RPMI7951 (cell line): ENCODE measurements at regions not wholly inside any gene's neighbourhood (a gene's known extent, or its start where the extent isn't known, plus 50 kb on each side); places are given as distances from the start of the nearest gene placed in this dataset.
"Not testable (repeated sequence)": the region's sequence is repeated elsewhere in the genome, so short reads cannot be mapped to it uniquely, and the experiment has no call there.

Experiments
- DNase-seq: peaks from one replicate; pipeline ENCODE4 v3.0.0-alpha.2; 2012; ENCODE audit warnings: low read depth

DNA sequence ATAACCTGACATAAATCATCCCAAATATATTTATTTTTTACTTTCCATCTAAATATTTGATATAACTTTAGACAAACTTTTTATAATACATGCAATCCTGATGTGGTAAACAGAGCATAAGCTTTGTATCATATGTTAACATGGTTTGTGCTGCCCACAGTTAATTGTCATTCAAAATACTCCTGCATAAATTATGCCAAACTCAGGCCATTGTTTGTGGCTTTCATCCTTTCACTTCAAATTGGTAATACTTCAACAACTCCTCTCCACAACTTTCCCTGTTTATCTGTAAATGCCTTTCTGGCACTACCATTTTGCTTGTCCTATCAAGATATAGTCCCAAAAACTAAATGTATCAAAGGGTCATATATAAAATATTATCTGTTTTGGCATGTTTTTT is 586.7 kb downstream of the HINT1 start:
- no peak for DNase-seq

DNA sequence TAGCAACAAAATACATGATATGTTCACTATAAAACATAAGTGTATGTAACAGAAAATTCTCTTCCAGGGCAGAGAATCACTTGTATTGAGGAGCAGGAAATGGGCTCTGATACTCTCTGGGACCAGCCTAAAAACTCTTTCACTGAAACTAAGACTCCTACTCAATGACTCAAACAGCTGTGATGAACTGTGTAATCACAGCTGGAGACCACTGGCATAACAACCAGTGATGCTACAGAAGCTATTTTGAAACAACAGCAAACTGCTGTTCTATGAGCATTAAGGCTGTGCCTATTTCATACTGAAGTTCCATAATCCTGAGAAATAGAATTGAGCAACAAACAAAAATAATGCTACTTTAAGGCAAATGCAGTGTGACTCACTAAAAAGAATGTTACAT is 594.0 kb downstream of the HINT1 start:
- no peak for DNase-seq

DNA sequence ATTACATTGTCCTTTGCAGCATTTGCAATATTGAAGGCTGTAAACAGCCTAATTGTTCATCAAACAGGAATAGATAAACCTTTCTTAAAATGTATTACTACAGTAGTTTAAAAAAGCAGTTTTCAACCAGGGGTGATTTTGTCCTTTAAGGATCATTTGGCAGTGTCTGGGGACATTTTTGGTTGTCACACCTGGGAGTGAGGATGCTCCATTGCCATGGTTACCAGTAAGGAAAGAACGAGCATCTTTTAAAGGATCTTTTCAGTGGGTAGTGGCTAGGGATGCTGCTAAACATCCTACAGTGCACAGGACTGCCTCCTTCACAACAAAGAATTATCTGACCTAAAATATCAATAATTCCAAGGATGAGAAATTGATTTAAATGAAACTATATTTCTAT is 596.3 kb downstream of the HINT1 start:
- no peak for DNase-seq

DNA sequence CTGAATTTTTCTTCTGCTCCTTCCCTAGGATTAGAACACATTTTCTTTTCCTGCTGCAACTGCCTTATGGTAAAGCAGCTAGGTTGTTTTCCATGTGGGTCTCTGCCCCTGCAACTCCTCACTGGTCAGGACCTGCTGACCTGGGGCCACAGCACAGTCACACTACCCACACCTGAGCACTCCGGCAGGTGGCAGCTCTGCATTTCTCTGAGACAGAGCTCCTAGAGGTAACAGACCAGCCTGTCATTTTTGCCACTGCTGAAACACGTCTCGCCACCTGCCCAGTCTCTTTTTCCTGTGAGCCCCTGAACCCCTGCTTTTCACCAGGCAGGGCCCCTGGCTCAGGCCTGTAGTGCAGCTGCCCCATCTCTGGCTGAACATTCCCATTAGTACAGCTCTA is 609.6 kb downstream of the HINT1 start:
- DNase-seq, result no peak

DNA sequence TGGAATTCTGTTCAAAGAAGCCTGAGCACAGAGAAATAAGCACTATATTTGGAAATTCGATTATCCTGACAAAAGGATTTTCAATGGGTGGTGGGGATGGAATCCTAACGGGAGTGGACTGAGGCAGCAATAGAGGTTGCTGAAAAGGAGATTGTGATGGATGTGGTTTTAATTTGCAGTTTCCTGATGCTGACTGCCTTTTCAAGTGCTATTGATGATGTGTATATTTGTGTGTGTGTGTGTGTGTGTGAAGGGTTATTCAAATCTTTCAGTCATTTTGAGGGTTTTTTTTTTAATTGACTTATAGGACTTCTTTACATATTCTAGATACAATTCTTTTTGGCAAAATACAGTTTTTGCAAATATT is 614.5 kb downstream of the HINT1 start:
- peak; percentile 21 for DNase-seq

DNA sequence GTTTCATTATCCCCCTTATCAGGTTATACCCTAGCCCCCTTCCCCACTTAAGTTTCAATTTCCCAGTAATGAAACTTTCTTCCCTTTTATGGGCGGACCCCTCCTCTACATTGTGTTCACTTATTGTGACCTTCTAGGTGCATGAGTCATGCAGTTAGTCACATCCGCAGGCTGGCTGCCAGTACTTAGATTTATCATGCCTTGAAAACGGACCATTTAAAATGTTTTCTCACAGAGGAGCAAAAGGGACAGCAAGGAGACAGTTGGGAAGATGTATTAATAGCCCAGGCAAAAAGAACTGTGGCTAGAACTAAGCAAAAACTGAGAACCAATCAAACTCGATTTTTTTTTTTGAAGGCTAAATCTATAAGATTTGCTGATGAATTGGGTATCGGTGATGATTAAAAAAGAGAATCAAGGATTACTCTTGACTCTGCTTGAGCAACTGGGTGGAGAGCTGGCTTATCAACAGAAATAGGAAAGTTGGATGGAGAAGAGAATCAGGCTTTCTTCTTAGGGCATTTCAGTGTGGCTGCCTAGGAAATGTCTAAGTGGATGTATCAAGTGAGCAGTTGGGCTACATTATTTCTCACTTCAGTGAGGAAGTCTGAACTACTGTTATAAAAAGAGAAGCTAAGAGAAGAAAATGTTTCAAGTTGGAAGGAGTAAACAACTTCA is 615.0 kb downstream of the HINT1 start:
- DNase-seq, result peak; percentile 91

DNA sequence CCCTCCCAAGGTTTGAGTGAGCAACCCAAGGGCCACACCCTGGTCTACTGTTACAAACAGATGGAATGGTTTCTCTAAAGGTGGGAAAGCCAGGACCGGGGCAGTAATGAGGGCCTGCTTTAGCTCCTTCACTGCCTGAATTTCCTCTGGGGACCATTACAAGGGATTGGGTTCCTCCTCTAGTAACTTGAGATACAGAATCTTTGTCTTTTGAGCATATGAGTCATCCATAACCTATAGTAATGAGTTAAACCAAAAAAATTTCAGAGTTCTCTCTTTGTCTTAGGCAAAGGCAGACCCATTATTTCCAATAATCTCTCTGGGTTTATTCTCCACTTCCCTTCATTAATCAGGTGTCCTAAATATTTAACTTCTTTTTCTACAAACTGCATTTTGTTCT is 618.8 kb downstream of the HINT1 start:
- DNase-seq, result peak; percentile 31

DNA sequence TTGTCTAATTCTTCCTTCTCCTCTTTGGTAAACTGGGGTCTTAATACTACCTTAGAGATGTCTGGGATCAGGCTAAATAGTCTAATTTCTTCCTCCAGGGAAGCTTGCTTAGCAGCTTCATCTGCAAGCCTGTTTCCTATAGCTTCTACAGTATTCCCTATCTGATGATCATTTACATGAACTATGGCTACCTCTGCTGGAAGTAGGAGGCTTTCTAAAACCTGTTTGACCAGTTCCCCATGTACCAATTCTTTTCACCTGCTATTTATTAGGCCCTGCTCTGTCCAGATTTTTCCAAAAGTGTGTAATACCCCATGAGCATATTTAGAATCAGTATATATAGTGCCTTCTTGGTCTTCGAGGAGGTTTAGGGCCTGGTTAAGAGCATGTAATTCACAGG is 619.8 kb downstream of the HINT1 start:
- no peak for DNase-seq

DNA sequence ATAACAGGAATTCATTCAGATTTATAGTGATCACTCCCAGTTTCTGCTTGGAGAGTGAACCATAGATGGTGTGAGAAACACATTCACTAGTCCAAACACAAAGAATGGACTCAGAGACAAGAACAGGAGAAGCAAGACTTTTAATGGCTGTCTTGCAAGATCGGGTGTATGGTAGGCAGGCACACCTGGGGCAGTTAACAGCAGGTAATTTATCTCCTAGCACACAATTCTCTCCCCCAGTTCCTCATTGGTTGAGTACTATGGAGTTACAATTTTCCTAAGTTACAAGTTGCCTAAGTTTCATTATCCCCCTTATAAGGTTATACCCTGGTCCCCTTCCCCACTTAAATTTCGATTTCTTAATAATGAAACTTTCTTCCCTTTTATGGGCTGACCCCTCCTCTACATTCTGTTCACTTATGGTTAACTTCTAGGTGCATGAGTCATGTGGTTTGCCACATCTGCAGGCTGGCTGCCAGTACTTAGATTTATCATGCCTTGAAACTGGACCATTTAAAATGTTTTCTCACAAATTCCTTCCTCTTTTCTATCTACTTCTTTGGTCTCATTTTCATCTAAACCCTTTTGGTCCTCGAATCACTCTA is 623.3 kb downstream of the HINT1 start:
- peak; percentile 78 for DNase-seq

DNA sequence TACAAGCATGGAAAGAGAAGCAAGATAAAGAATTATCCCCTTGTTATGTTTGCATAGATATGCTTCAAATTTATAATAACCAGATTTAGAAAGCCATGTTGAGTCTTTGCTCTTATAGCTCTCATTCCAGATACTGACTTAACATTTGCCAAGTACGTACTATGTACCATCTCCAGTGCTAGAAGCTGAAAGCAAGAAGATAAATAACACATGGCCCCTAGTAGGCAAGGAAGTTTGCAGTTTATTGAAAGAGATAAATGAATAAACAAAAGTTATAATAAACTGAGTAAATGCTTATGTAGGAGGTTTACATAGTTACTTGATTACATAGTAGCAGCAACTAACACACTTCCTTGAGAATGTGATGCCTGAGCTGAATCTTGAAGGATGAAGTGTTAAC is 628.4 kb downstream of the HINT1 start:
- DNase-seq, result no peak

DNA sequence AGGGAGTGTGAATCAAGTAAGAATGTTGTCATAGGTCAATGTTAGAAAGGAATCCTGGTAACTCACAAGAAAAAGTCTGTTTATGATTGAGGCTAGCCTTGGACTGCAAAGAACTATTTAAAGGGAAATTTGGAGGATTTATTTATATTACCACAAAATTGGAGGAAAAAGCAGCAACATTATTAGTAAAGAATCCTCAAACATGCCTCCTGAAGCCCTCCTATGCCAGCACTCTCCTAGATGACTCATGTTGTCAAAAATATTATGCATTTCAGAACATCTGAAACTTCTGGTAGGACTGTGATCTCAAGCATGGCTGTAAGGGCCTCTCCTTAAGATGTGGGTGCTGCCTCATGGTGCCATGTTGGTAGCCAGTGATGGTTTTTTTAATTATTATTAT is 628.5 kb downstream of the CHSY3 start:
- DNase-seq, result no peak

DNA sequence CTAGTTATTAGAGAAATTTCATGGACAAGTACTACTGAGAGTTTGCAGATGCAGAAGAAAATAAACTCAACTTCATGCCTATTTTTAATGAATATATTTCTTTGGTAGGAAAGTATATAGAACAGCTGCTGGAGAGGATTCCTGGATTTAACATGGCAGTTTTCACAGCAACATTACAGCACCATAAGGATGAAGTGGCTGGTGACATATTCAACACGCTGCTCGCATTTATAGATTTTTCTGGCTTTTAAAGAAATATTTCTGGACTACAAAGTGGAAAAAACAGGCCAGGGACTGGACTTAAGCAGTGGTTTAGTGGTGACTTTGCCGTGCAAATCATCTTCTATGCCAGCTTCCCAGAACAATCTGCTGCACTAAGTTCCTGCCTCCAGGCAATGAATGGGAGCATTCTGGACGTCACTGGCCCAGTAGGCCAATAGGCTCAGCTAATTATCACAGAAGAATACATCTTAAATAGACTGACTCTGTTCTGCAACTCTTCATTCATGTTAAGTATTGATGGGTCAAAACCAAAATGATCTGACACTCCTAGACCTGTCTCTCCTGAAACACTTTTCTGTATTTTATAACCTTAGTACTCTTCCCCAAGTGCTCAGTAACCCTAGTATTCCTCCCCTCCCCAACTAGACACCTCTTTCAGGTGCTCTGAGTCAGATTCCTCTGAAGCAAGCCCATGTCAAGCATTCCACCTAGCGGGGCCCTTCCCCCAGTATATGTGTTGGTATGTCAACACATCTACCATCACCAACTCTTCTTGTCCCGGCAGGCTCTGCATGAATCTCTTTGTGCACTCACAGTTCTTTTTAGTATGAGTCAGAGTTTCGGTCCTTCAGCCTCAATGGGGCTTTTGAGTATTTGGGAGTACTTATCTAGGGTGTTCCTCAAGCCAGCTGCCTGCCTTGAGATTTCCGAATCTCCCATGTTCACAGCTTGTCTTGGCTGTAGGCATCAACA is 625.5 kb downstream of the CHSY3 start:
- DNase-seq, result peak; percentile 82

DNA sequence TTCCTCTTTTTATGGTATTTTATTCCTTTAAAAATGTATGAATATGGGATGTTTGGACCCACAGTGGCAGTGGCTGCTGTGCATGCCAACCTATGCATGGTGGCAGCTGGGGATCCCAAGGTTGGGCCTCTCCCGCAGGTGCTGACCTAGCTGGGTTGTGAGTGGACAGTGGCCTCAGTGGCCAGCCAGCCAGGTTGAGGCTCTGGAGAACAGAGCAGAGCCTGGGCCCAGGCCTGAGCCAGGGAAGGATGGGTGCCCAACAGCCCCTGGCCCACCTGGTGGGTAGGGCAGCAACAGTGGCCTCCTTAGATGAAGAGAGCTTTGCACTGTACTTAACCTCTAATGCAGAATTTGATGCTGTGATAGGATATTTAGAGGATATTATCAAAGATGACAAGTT is 624.8 kb downstream of the CHSY3 start:
- DNase-seq, result no peak

DNA sequence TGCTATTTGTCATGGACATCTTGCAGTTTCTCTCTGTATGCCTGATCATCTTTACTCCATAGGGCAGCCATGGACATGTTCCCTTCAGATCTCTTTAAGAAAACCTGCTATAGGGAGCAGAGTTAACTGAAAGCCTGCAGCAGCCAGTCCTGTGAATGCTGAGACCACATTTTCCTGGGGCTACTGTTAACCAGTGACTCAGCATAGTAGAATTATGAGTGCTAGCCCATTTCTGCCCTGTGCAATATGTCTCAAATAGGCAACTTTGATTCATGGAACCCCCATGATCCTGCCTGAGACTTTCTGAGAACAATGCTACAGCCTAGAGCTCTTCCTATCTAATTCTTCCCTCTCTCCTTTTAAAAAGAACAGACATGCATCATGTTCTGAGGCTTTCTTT is 624.2 kb downstream of the CHSY3 start:
- peak; percentile 81 for DNase-seq

DNA sequence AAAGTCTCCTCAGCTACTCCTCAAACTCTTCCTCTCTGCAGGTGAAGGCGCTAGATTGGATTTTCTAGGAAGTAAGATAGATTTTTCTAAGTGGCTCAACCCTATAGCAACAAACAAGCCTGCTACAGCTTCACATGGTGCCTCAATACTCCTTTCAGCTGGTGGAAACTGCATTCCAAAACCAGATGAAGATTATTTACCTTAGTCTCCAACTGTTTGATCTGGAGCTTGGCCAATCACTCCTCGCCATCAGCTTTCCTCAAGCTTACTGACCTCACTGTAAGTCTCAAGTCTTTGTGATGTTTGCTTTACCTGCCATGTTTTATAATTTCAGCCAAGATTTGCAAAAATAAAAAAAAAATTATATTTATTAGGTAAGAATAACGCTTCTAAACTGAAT is 622.4 kb downstream of the CHSY3 start:
- no peak for DNase-seq

DNA sequence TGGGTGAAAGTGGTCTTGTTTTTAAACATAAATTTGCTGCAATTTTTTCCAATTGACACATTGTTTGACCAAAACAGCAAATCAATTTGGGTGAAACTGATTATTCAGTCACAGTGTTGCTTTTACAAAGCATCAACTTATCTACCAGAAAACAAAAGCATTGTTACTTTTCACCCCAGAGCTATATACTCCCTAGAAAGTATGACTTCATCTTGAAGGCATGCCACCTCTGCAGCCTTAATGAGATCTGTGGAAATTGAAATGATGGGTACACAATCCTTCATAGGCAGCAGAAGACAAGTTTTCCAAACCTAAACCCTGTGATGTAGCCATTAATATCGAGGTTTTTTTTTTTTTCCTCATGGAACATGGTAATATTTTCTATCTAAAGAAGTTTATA is 615.9 kb downstream of the CHSY3 start:
- DNase-seq, result peak; percentile 66

DNA sequence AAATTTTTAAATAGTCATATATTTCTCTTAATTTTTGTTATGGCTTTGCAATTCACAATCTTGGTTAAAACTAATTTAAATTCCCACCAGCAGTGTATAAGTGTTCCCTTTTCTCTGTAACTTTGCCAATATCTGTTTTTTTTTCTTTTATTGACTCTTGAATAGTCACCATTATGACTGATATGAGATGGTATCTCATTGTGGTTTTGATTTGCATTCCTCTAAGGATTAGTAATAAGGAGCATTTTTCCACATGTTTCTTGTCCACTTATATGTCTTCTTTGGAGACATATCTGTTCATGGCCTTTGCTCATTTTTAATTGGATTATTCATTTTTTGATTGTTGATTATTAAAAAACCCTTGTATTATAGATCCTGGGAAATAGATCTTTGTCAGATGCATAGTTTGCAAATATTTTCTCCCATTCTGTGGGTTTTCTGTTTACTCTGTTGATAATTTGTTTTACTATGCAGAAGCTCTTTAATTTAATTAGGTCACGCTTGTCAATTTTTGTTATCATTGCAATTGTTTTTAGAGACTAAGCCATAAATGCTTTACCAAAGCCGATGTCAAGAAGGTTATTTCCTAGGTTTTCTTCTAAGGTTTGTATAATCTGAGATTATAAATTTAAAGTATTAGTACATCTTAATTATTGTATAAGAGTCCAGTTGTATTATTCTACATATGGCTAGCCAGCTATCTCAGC is 610.9 kb downstream of the CHSY3 start:
- DNase-seq, result peak; percentile 88

DNA sequence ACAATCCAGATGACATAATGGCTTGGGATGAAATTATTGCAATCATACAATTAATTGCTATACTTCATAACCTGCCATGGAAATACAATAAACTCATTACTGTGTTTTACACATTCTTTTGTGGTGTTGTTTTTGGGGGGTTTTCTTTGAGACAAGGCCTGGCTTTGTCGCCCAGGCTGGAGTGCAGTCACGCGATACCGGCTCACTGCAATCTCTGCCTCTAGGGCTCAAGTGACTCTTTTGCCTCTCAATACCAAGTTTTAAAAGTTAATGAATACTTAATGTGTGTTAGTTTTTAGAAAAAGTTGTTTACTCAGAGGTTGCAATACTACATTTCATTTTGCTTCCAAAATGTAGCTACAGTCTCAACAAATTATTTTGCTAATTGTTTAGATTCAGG is 598.4 kb downstream of the CHSY3 start:
- DNase-seq, result no peak

DNA sequence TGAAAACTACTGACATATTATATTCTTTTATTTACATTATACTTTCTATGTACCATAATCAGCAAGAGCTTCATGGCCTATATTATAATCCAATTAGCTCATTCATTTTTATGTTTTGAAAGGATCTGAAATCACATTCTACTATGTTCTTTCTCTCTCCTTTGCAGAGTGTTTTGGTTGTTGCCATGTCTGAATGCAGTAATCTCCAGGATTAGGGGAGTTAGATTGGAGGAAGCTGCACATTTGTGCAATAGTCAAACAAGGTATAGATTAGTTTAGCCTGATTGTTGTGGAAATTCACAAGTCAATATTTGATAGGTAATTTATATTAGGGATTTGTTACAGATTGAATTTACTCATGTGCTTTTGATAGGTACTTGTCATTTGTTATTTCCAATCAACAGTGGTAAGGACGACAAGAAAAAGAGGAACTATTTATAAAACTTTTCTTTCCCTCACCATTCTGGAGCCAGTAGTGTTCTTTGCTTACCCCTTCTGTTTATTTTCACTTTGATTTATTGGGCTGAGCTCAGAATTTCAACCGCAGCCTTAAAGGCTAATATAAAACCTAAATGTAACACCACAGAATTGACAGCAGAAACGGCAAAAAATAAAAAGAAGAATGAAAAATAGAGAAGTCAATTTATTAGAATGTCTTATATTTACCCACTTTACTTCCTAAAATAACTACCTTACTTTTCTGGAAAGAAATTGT is 597.0 kb downstream of the CHSY3 start:
- no peak for DNase-seq

DNA sequence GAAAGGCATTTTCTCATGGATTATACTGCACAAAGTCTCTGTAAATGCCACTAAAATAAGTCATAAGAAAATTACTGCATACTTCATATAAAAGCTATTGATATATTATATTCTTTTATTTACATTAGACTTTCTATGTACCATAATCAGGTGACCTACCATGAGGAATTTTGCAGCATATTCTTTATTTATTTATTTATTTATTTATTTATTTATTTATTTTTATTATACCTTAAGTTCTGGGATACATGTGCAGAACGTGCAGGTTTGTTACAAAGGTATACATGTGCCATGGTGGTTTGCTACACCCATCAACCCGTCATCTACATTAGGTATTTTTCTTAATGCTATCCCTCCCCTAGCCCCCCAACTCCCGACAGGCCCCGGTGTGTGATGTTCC is 596.2 kb downstream of the CHSY3 start:
- not testable (repeated sequence) for DNase-seq

DNA sequence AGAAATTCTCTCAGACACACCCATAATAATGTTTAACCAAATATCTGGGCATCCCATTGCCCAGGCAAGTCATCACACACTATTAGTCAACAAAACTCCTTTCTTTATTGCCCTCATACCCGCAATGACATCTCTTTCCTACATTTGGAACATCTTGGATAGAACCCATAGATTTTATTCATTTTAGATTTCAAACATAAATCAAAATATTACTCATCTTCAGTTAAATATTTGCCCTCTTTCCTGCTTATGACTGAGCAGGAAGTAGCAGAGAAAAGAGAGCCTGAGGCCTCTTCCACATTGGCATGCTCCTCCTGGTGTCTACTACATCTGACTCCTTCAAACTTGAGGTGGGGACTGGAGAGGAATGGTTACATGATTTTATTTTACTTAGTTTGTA is 592.0 kb downstream of the CHSY3 start:
- peak; percentile 36 for DNase-seq

DNA sequence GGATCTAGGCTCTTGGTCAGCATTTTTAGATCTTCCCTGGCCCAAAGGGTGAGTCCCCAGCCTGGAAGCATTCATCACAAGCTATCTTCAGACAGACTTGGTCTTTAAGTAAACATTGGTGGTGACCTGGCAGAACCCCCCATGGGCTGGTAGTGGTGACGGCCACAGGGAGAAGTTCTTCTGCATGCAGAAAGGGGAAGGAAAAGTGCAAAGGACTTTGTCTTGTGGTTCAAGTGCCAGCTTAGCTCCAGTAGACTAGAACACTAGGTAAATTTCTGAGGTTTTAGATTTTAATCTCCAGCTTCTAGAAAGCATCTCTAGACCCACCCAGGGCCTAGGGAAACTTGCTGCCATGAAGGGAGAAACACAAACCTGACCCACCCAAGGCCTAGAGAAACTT is 584.0 kb downstream of the CHSY3 start:
- no peak for DNase-seq
